ENCODE measurements at regions not wholly inside any gene's neighbourhood (a gene's known extent, or its start where the extent isn't known, plus 50 kb on each side); places are given as distances from the start of the nearest gene placed in this dataset.

GRCh38 chr12:132410849-132411248 lies 79.1 kb upstream of the FBRSL1 start:
- TF ChIP-seq CTCF (IDR thresholded peaks at IDR 0.05) (no peak), POLR2A (IDR thresholded peaks at IDR 0.05; ENCODE audit: low read depth) (no peak)

All from esophagus muscularis mucosa (tissue), 3 donors.